CD4-positive, alpha-beta T cell (primary cell): ENCODE measurements at regions not wholly inside any gene's neighbourhood (a gene's known extent, or its start where the extent isn't known, plus 50 kb on each side); places are given as distances from the start of the nearest gene placed in this dataset.
A peak's percentile ranks its signal among the peaks of the same experiment; 100 is the strongest.

Experiments used
- ATAC-seq: fragments of 200-7000 bp; cut with Tn5 transposase; one replicate; pipeline ENCODE4 v1.10.0; 2022; ENCODE audit warnings: mild to moderate bottlenecking; ENCODE audit not compliant: poor library complexity
- CTCF ChIA-PET: fragments of 350-600 bp; sonication (Branson Sonifier 250); formaldehyde crosslinking; loops from one replicate; lab custom pipeline; 2021; ENCODE audit warnings: antibody characterized with exemption, inconsistent platforms; lab: Charles Lee
- POLR2A ChIA-PET: fragments of 350-600 bp; sonication (Branson Sonifier 250); formaldehyde crosslinking; loops from one replicate; lab custom pipeline; 2021; ENCODE audit warnings: antibody characterized with exemption, inconsistent platforms; lab: Charles Lee
- DNase-seq, 14 experiments: peaks; one replicate each; pipeline ENCODE4 v3.0.0-alpha.2; 2013 to 2020; ENCODE audit warnings: mixed read lengths in 2 of 14
- H3K27ac ChIP-seq, 2 donors: one replicate each; pipeline versions ENCODE4 v1.5.1 to v1.7.0; 2013; ENCODE audit warnings: low read length in 2 of 2, low read depth in 1 of 2, mild to moderate bottlenecking in 1 of 2
- H3K27me3 ChIP-seq, 2 experiments: 1 replicate in 1 of 2; 2 replicates in 1 of 2; pipeline versions ENCODE4 v1.6.1 to v1.7.0; 2013; ENCODE audit warnings: low read length in 2 of 2, control low read depth in 1 of 2, mild to moderate bottlenecking in 1 of 2, moderate library complexity in 1 of 2; ENCODE audit not compliant: insufficient read depth in 2 of 2, control insufficient read depth in 1 of 2
- H3K36me3 ChIP-seq: one replicate; pipeline ENCODE4 v1.6.1; 2013; ENCODE audit warnings: low read length, control low read depth; ENCODE audit not compliant: insufficient read depth
- H3K4me1 ChIP-seq: one replicate; pipeline ENCODE4 v1.6.1; 2013; ENCODE audit warnings: low read length, control low read depth; ENCODE audit not compliant: insufficient read depth
- H3K4me3 ChIP-seq: one replicate; pipeline ENCODE4 v1.5.1; 2013; ENCODE audit warnings: mild to moderate bottlenecking, low read length, moderate library complexity
- H3K9me3 ChIP-seq, 2 experiments: 1 replicate in 1 of 2; 2 replicates in 1 of 2; pipeline versions ENCODE4 v1.6.1 to v1.7.0; 2013; ENCODE audit warnings: low read length in 2 of 2, mild to moderate bottlenecking in 2 of 2, control low read depth in 1 of 2, moderate library complexity in 1 of 2; ENCODE audit not compliant: control insufficient read depth in 1 of 2, insufficient read depth in 1 of 2
- H3K27ac Mint-ChIP-seq: one replicate; pipeline ENCODE4 v1.8.0; 2020; ENCODE audit warnings: mixed read lengths
- H3K27me3 Mint-ChIP-seq: one replicate; pipeline ENCODE4 v1.8.0; 2021; ENCODE audit warnings: mixed read lengths
- H3K36me3 Mint-ChIP-seq: one replicate; pipeline ENCODE4 v1.8.0; 2021; ENCODE audit warnings: low read depth, mixed read lengths
- H3K4me1 Mint-ChIP-seq: one replicate; pipeline ENCODE4 v1.8.0; 2021; ENCODE audit warnings: low read depth, mixed read lengths
- H3K4me3 Mint-ChIP-seq: one replicate; pipeline ENCODE4 v1.8.0; 2020; ENCODE audit warnings: mild to moderate bottlenecking, mixed read lengths
- H3K9me3 Mint-ChIP-seq: one replicate; pipeline ENCODE4 v1.8.0; 2020; ENCODE audit warnings: mixed read lengths
- intact Hi-C, 2 experiments: fragments of 100-400 bp; cut with DNase I in 1 of 2; cut with micrococcal nuclease in 1 of 2; formaldehyde crosslinking; loops; one replicate each; pipeline versions ENCODE4 v1.15.1 to v1.9.0; 2023 to 2025; cut with DNase I, micrococcal nuclease
- TF ChIP-seq, protein P1 (sequence below): fragments of 200-600 bp; IDR thresholded peaks from one replicate; pipeline ENCODE4 v1.8.0; 2022; ENCODE audit warnings: antibody characterized with exemption, mild to moderate bottlenecking

DNA sequence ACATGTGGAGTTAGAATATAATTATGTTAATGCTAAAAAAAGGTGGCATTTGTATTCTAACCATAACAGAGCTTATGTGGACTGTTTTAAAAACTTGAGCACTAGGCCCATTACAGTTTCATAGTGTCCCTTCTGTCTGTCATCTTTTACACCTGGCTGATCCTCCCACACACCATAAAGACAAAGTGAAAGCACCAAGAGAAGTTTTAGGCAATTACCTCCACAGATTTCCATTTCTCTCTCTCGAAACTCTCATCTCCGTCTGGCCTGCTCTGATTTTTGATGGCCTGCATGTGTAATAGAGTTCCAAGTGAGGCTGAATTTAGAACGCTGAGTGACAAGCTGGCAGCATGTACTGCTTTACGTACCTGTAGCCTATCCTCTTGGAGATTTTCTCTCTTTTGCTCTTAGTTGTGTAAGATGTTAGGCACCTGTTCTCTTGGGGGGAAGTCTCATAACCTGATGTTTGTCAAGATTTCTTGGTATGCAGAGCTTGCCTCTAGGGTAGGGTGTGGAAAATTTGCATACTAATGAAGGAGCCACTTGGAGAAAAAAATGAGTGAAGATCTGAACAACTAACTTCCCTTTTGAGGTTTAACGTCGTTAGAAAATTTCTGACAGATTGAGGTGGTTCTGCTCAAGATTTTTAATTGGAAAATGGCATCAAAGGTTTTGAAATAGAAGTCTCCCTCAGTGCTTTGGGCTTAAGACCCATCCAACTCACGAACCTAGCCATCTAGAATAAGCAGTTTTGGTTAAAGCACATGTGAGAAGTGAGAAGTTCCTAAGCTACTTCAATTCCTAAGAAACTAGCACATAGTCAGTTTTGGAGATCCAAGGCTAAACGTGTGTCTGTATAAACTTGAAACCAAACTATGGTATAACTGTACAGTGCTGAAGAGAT, 57.6 kb upstream of the RAP1GDS1 start:
- ChIA-PET POLR2A (interaction anchor here (0.8 to 2.2 kb wide), 3 partner anchors 11 to 60 kb away, joined by 3 to 19 read pairs (median 4); partner anchors contain the start of genes RAP1GDS1 and STPG2), CTCF (no interaction called here)
- H3K9me3 Mint-ChIP-seq: peaks cover 8% of the 10 kb centered on the region
- no peaks in the 10 kb centered on the region for H3K27me3 Mint-ChIP-seq
- Histone ChIP-seq H3K4me1 (no peaks in the 10 kb centered on the region), H3K4me3 (peak overlapping the region; percentile 13), H3K36me3 (no peaks in the 10 kb centered on the region), H3K27me3 (no peaks in the 10 kb centered on the region), H3K27ac (peak overlapping the region in 1 of 2 donors; percentile 13), H3K9me3 (peaks cover 5% of the 10 kb centered on the region in 2 experiments)
- peaks cover 14% of the 10 kb centered on the region for H3K4me1 Mint-ChIP-seq
- intact Hi-C loops: no loop called here
- H3K27ac Mint-ChIP-seq: peak overlapping the region; percentile 82
- H3K36me3 Mint-ChIP-seq: peaks cover 8% of the 10 kb centered on the region
- H3K4me3 Mint-ChIP-seq: peak overlapping the region; percentile 32
- TF ChIP-seq, protein P1, sequence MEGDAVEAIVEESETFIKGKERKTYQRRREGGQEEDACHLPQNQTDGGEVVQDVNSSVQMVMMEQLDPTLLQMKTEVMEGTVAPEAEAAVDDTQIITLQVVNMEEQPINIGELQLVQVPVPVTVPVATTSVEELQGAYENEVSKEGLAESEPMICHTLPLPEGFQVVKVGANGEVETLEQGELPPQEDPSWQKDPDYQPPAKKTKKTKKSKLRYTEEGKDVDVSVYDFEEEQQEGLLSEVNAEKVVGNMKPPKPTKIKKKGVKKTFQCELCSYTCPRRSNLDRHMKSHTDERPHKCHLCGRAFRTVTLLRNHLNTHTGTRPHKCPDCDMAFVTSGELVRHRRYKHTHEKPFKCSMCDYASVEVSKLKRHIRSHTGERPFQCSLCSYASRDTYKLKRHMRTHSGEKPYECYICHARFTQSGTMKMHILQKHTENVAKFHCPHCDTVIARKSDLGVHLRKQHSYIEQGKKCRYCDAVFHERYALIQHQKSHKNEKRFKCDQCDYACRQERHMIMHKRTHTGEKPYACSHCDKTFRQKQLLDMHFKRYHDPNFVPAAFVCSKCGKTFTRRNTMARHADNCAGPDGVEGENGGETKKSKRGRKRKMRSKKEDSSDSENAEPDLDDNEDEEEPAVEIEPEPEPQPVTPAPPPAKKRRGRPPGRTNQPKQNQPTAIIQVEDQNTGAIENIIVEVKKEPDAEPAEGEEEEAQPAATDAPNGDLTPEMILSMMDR: no peak
- DNase-seq: peak in 2 of 14 experiments; percentile 1 to 9
- peak; percentile 70 for ATAC-seq

DNA sequence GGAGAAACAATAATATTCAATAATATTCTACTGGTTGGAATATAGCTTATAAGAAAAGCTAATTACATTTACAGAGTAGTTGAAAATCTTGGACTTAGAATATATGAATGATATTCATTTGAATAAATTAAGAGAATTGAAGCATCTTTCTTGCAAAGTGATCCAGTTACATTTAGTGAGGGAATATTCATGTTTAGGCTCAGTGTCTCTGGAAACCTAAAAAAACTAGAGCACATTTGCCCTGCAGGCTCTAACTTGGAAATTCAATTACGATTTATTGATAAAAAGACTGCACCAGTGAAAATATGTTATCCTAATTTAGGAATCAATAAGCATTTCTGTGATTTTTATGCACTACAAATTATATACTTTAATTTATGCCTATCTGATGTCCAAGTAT, 58.3 kb upstream of the RAP1GDS1 start:
- Histone ChIP-seq H3K4me3 (no peak overlapping the region), H3K9me3 (peaks cover 5% of the 10 kb centered on the region in 2 experiments)
- CTCF ChIA-PET: no interaction called here

GRCh38 chr4:98199247-98199646, 56.0 kb upstream of the STPG2 start:
- CTCF ChIA-PET: no interaction called here
- ATAC-seq (no peak), DNase-seq (no peak)
- Histone ChIP-seq H3K27ac (no peak overlapping the region), H3K4me1 (no peaks in the 10 kb centered on the region), H3K27me3 (no peaks in the 10 kb centered on the region), H3K4me3 (no peak overlapping the region), H3K36me3 (no peaks in the 10 kb centered on the region), H3K9me3 (peaks cover 9 to 19% of the 10 kb centered on the region in 2 experiments)
- H3K27ac Mint-ChIP-seq: no peak overlapping the region
- no peaks in the 10 kb centered on the region for H3K27me3 Mint-ChIP-seq
- POLR2A ChIA-PET: no interaction called here
- H3K36me3 Mint-ChIP-seq: peaks cover 26% of the 10 kb centered on the region
- intact Hi-C loops: no loop called here
- TF ChIP-seq, protein P1: no peak
- peaks cover 14% of the 10 kb centered on the region for H3K4me1 Mint-ChIP-seq
- no peak overlapping the region for H3K4me3 Mint-ChIP-seq
- peaks cover 15% of the 10 kb centered on the region for H3K9me3 Mint-ChIP-seq

More for the DNA sequence above, 58.3 kb upstream of the RAP1GDS1 start:
- Histone ChIP-seq H3K36me3 (no peaks in the 10 kb centered on the region), H3K27ac (no peak overlapping the region), H3K27me3 (no peaks in the 10 kb centered on the region), H3K4me1 (no peaks in the 10 kb centered on the region)
- TF ChIP-seq, protein P1: no peak
- Mint-ChIP-seq H3K36me3 (peaks cover 13% of the 10 kb centered on the region), H3K4me3 (peak overlapping the region; percentile 32), H3K4me1 (peaks cover 14% of the 10 kb centered on the region), H3K27ac (peak overlapping the region; percentile 82), H3K27me3 (no peaks in the 10 kb centered on the region), H3K9me3 (peaks cover 11% of the 10 kb centered on the region)
- POLR2A ChIA-PET: interaction anchor here (2.2 kb wide), 1 partner anchor 58 kb away, joined by 19 read pairs; the partner anchor contains the start of gene RAP1GDS1
- DNase-seq (no peak), ATAC-seq (no peak)
- intact Hi-C loops: no loop called here
